ENCODE measurements at regions not wholly inside any gene's neighbourhood (a gene's known extent, or its start where the extent isn't known, plus 50 kb on each side); places are given as distances from the start of the nearest gene placed in this dataset.
"Not testable (repeated sequence)": the region's sequence is repeated elsewhere in the genome, so short reads cannot be mapped to it uniquely, and the experiment has no call there.

GRCh38 chr4:124854968-124855367 lies 142.4 kb upstream of the ANKRD50 start:
- Histone ChIP-seq H3K36me3 (no peaks in the 10 kb centered on the region), H3K4me3 (no peak overlapping the region), H3K27me3 (replicated peaks) (no peaks in the 10 kb centered on the region), H3K9me3 (replicated peaks) (no peaks in the 10 kb centered on the region), H3K4me1 (replicated peaks) (no peaks in the 10 kb centered on the region), H3K27ac (no peak overlapping the region)
- DNase-seq (ENCODE audit: low read depth in 1 of 2, low spot score in 2 of 2), result no peak

GRCh38 chr4:124851741-124852140 lies 139.2 kb upstream of the ANKRD50 start:
- Histone ChIP-seq H3K9me3 (replicated peaks) (no peaks in the 10 kb centered on the region), H3K4me3 (no peak overlapping the region), H3K36me3 (no peaks in the 10 kb centered on the region), H3K27me3 (replicated peaks) (no peaks in the 10 kb centered on the region), H3K27ac (no peak overlapping the region), H3K4me1 (replicated peaks) (no peaks in the 10 kb centered on the region)
- no peak for DNase-seq (ENCODE audit: low read depth in 1 of 2, low spot score in 2 of 2)

GRCh38 chr4:124846306-124846705 lies 133.8 kb upstream of the ANKRD50 start:
- 0 out of 2 replicates have a peak, but pooled peaks cover 3% of the 10 kb centered on the region for H3K9me3 ChIP-seq (replicated peaks)
- no peak for DNase-seq (ENCODE audit: low read depth in 1 of 2, low spot score in 2 of 2)
- no peaks in the 10 kb centered on the region for H3K27me3 ChIP-seq (replicated peaks)
- no peak overlapping the region for H3K27ac ChIP-seq
- H3K4me1 ChIP-seq (replicated peaks), result no peaks in the 10 kb centered on the region
- no peaks in the 10 kb centered on the region for H3K36me3 ChIP-seq
- no peak overlapping the region for H3K4me3 ChIP-seq

- Histone ChIP-seq H3K36me3 (no peaks in the 10 kb centered on the region), H3K9me3 (replicated peaks) (0 out of 2 replicates have a peak, but pooled peaks cover 3% of the 10 kb centered on the region), H3K4me3 (no peak overlapping the region), H3K27ac (no peak overlapping the region), H3K4me1 (replicated peaks) (no peaks in the 10 kb centered on the region), H3K27me3 (replicated peaks) (no peaks in the 10 kb centered on the region)
- no peak for DNase-seq (ENCODE audit: low read depth in 1 of 2, low spot score in 2 of 2)
Measured at GRCh38 chr4:124839786-124840390, 127.4 kb upstream of the ANKRD50 start.

GRCh38 chr4:124833831-124834505 lies 121.4 kb upstream of the ANKRD50 start:
- no peaks in the 10 kb centered on the region for H3K9me3 ChIP-seq (replicated peaks)
- no peaks in the 10 kb centered on the region for H3K27me3 ChIP-seq (replicated peaks)
- no peaks in the 10 kb centered on the region for H3K36me3 ChIP-seq
- no peak overlapping the region for H3K4me3 ChIP-seq
- no peak for DNase-seq (ENCODE audit: low read depth in 1 of 2, low spot score in 2 of 2)
- no peaks in the 10 kb centered on the region for H3K4me1 ChIP-seq (replicated peaks)
- no peak overlapping the region for H3K27ac ChIP-seq

GRCh38 chr4:124828382-124828781 lies 115.8 kb upstream of the ANKRD50 start:
- no peaks in the 10 kb centered on the region for H3K9me3 ChIP-seq (replicated peaks)
- no peak overlapping the region for H3K27ac ChIP-seq
- no peaks in the 10 kb centered on the region for H3K27me3 ChIP-seq (replicated peaks)
- H3K4me3 ChIP-seq, result no peak overlapping the region
- DNase-seq (ENCODE audit: low read depth in 1 of 2, low spot score in 2 of 2), result no peak
- H3K36me3 ChIP-seq, result no peaks in the 10 kb centered on the region
- H3K4me1 ChIP-seq (replicated peaks), result no peaks in the 10 kb centered on the region

GRCh38 chr4:124817531-124817930 lies 105.0 kb upstream of the ANKRD50 start:
- H3K27ac ChIP-seq, result no peak overlapping the region
- no peaks in the 10 kb centered on the region for H3K9me3 ChIP-seq (replicated peaks)
- H3K36me3 ChIP-seq, result no peaks in the 10 kb centered on the region
- no peaks in the 10 kb centered on the region for H3K27me3 ChIP-seq (replicated peaks)
- DNase-seq (ENCODE audit: low read depth in 1 of 2, low spot score in 2 of 2), result no peak
- H3K4me3 ChIP-seq, result no peak overlapping the region
- H3K4me1 ChIP-seq (replicated peaks), result no peaks in the 10 kb centered on the region

- not testable (repeated sequence) for H3K27ac ChIP-seq; DNase-seq (ENCODE audit: low read depth in 1 of 2, low spot score in 2 of 2)
Measured at GRCh38 chr4:124812203-124812602, 99.7 kb upstream of the ANKRD50 start.

GRCh38 chr4:124810827-124811226 lies 98.3 kb upstream of the ANKRD50 start:
- H3K4me3 ChIP-seq, result no peak overlapping the region
- no peak for DNase-seq (ENCODE audit: low read depth in 1 of 2, low spot score in 2 of 2)
- no peaks in the 10 kb centered on the region for H3K9me3 ChIP-seq (replicated peaks)

More at GRCh38 chr4:124812203-124812602, 99.7 kb upstream of the ANKRD50 start:
- not testable (repeated sequence) for H3K4me3 ChIP-seq; H3K4me1 ChIP-seq (replicated peaks); H3K9me3 ChIP-seq (replicated peaks); H3K27me3 ChIP-seq (replicated peaks); H3K36me3 ChIP-seq

GRCh38 chr4:124807421-124807820 lies 94.9 kb upstream of the ANKRD50 start:
- Histone ChIP-seq H3K27me3 (replicated peaks) (no peaks in the 10 kb centered on the region), H3K27ac (no peak overlapping the region), H3K4me3 (no peak overlapping the region), H3K9me3 (replicated peaks) (no peaks in the 10 kb centered on the region), H3K36me3 (no peaks in the 10 kb centered on the region), H3K4me1 (replicated peaks) (no peaks in the 10 kb centered on the region)
- no peak for DNase-seq (ENCODE audit: low read depth in 1 of 2, low spot score in 2 of 2)

More at GRCh38 chr4:124810827-124811226, 98.3 kb upstream of the ANKRD50 start:
- no peaks in the 10 kb centered on the region for H3K4me1 ChIP-seq (replicated peaks)
- H3K27me3 ChIP-seq (replicated peaks), result no peaks in the 10 kb centered on the region
- no peaks in the 10 kb centered on the region for H3K36me3 ChIP-seq
- H3K27ac ChIP-seq, result no peak overlapping the region

GRCh38 chr4:124806403-124806802 lies 93.9 kb upstream of the ANKRD50 start:
- H3K27me3 ChIP-seq (replicated peaks), result no peaks in the 10 kb centered on the region
- H3K4me1 ChIP-seq (replicated peaks), result no peaks in the 10 kb centered on the region
- H3K36me3 ChIP-seq, result no peaks in the 10 kb centered on the region
- no peak overlapping the region for H3K4me3 ChIP-seq
- DNase-seq (ENCODE audit: low read depth in 1 of 2, low spot score in 2 of 2), result no peak
- no peaks in the 10 kb centered on the region for H3K9me3 ChIP-seq (replicated peaks)
- H3K27ac ChIP-seq, result no peak overlapping the region

GRCh38 chr4:124804584-124804983 lies 92.1 kb upstream of the ANKRD50 start:
- H3K4me1 ChIP-seq (replicated peaks), result no peaks in the 10 kb centered on the region
- no peaks in the 10 kb centered on the region for H3K36me3 ChIP-seq
- no peak overlapping the region for H3K27ac ChIP-seq
- no peaks in the 10 kb centered on the region for H3K9me3 ChIP-seq (replicated peaks)
- H3K27me3 ChIP-seq (replicated peaks), result no peaks in the 10 kb centered on the region
- no peak for DNase-seq (ENCODE audit: low read depth in 1 of 2, low spot score in 2 of 2)
- H3K4me3 ChIP-seq, result no peak overlapping the region

GRCh38 chr4:124804041-124804440 lies 91.5 kb upstream of the ANKRD50 start:
- DNase-seq (ENCODE audit: low read depth in 1 of 2, low spot score in 2 of 2), result no peak
- Histone ChIP-seq H3K36me3 (no peaks in the 10 kb centered on the region), H3K27me3 (replicated peaks) (no peaks in the 10 kb centered on the region), H3K4me3 (no peak overlapping the region), H3K4me1 (replicated peaks) (no peaks in the 10 kb centered on the region), H3K9me3 (replicated peaks) (no peaks in the 10 kb centered on the region), H3K27ac (no peak overlapping the region)

- Histone ChIP-seq H3K4me1 (replicated peaks) (no peaks in the 10 kb centered on the region), H3K9me3 (replicated peaks) (no peaks in the 10 kb centered on the region), H3K27me3 (replicated peaks) (no peaks in the 10 kb centered on the region), H3K4me3 (no peak overlapping the region), H3K27ac (no peak overlapping the region), H3K36me3 (no peaks in the 10 kb centered on the region)
- DNase-seq (ENCODE audit: low read depth in 1 of 2, low spot score in 2 of 2), result no peak
Measured at GRCh38 chr4:124803641-124804040, 91.1 kb upstream of the ANKRD50 start.
